Limb (tissue), 2 donors: ENCODE measurements at regions not wholly inside any gene's neighbourhood (a gene's known extent, or its start where the extent isn't known, plus 50 kb on each side); places are given as distances from the start of the nearest gene placed in this dataset.
"Not testable (repeated sequence)": the region's sequence is repeated elsewhere in the genome, so short reads cannot be mapped to it uniquely, and the experiment has no call there.

Experiments used
- DNase-seq, 2 donors: peaks; one replicate each; pipeline ENCODE4 v3.0.0-alpha.2; 2016; ENCODE audit errors: extremely low spot score in 2 of 2

GRCh38 chr2:228956701-228957474 is 314.2 kb downstream of the PID1 start:
- DNase-seq: no peak

- DNase-seq: no peak
Measured at GRCh38 chr2:228949831-228950230, 321.3 kb downstream of the PID1 start.

- no peak for DNase-seq
Measured at GRCh38 chr2:228945710-228946109, 325.4 kb downstream of the PID1 start.

GRCh38 chr2:228942856-228943255 is 328.2 kb downstream of the PID1 start:
- no peak for DNase-seq

- DNase-seq: no peak
Measured at GRCh38 chr2:228938629-228939028, 332.5 kb downstream of the PID1 start.

GRCh38 chr2:228927028-228928010 is 343.8 kb downstream of the PID1 start:
- DNase-seq: no peak

GRCh38 chr2:228919808-228920207 is 351.3 kb downstream of the PID1 start:
- DNase-seq: no peak

- DNase-seq: no peak
Measured at GRCh38 chr2:228917220-228917619, 353.9 kb downstream of the PID1 start.

- DNase-seq: peak in 1 of 2 donors; percentile 40
Measured at GRCh38 chr2:228916416-228917090, 354.5 kb downstream of the PID1 start.

- DNase-seq: no peak
Measured at GRCh38 chr2:228913176-228913575, 357.9 kb downstream of the PID1 start.

- DNase-seq: not testable (repeated sequence)
Measured at GRCh38 chr2:228910872-228911271, 360.2 kb downstream of the PID1 start.

- DNase-seq: no peak
Measured at GRCh38 chr2:228902176-228902575, 368.9 kb downstream of the PID1 start.

GRCh38 chr2:228901531-228901930 is 369.6 kb downstream of the PID1 start:
- DNase-seq: no peak

- no peak for DNase-seq
Measured at GRCh38 chr2:228878138-228878537, 392.9 kb downstream of the PID1 start.

GRCh38 chr2:228876276-228876675 is 394.8 kb downstream of the PID1 start:
- no peak for DNase-seq

- peak in 1 of 2 donors; percentile 32 for DNase-seq
Measured at GRCh38 chr2:228875152-228875900, 395.8 kb downstream of the PID1 start.

- no peak for DNase-seq
Measured at GRCh38 chr2:228871012-228871411, 400.1 kb downstream of the PID1 start.

- no peak for DNase-seq
Measured at GRCh38 chr2:228869636-228870264, 401.3 kb downstream of the PID1 start.

- no peak for DNase-seq
Measured at GRCh38 chr2:228867406-228867805, 403.7 kb downstream of the PID1 start.

- no peak for DNase-seq
Measured at GRCh38 chr2:228866781-228867180, 404.3 kb downstream of the PID1 start.

GRCh38 chr2:228866044-228866443 is 405.0 kb downstream of the PID1 start:
- DNase-seq: no peak
